HFFc6 (cell line): ENCODE measurements at regions not wholly inside any gene's neighbourhood (a gene's known extent, or its start where the extent isn't known, plus 50 kb on each side); places are given as distances from the start of the nearest gene placed in this dataset.

Source experiments
- DNase-seq: peaks from one replicate; pipeline ENCODE4 v3.0.0-alpha.2; 2018
- H3K27ac Mint-ChIP-seq: 2 replicates; pipeline ENCODE4 v1.8.0; 2020; ENCODE audit warnings: mild to moderate bottlenecking, mixed read lengths
- H3K27me3 Mint-ChIP-seq: 2 replicates; pipeline ENCODE4 v1.8.0; 2021; ENCODE audit warnings: mild to moderate bottlenecking, moderate library complexity, mixed read lengths; ENCODE audit not compliant: insufficient read depth
- H3K36me3 Mint-ChIP-seq: 2 replicates; pipeline ENCODE4 v1.8.0; 2021; ENCODE audit warnings: low read depth, mixed read lengths
- H3K4me1 Mint-ChIP-seq: 2 replicates; pipeline ENCODE4 v1.8.0; 2020; ENCODE audit warnings: low read depth, mixed read lengths
- H3K4me3 Mint-ChIP-seq: 2 replicates; pipeline ENCODE4 v1.8.0; 2020; ENCODE audit warnings: mild to moderate bottlenecking, moderate library complexity, mixed read lengths
- H3K9me3 Mint-ChIP-seq: 2 replicates; pipeline ENCODE4 v1.8.0; 2020; ENCODE audit warnings: mild to moderate bottlenecking, mixed read lengths
- TF ChIP-seq, protein P1 (sequence below): fragments of 200-600 bp; sonication (generic); IDR thresholded peaks from 2 replicates; pipeline ENCODE4 v1.5.0; 2021; ENCODE audit warnings: antibody characterized with exemption, mild to moderate bottlenecking

DNA sequence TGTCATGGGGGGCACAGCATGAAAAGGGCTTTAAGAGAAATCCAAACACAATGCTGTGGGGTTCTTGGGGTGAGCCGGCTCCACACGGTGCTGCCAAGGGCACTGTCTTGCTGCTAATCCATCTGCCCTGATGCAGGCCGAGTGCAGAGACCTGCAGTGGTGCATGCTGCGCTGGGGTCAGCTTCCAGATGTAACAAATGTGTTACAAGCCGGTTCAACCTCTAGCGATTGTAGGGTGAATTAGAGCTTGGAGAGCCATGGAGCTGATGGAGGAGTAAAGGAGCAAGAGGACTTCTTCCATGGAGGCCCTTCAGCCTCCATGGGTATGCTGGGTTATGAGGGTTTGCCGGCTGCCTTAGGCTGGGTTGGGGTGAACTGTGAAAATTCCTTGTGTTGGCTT lies 402.3 kb downstream of the TYW1 start:
- Mint-ChIP-seq H3K36me3 (no peaks in the 10 kb centered on the region), H3K27ac (no peak overlapping the region), H3K27me3 (peaks cover 2% of the 10 kb centered on the region; the same call in 1 of the 2 replicates), H3K4me1 (no peaks in the 10 kb centered on the region), H3K4me3 (no peak overlapping the region), H3K9me3 (no peaks in the 10 kb centered on the region)
- no peak for DNase-seq
- TF ChIP-seq, protein P1, sequence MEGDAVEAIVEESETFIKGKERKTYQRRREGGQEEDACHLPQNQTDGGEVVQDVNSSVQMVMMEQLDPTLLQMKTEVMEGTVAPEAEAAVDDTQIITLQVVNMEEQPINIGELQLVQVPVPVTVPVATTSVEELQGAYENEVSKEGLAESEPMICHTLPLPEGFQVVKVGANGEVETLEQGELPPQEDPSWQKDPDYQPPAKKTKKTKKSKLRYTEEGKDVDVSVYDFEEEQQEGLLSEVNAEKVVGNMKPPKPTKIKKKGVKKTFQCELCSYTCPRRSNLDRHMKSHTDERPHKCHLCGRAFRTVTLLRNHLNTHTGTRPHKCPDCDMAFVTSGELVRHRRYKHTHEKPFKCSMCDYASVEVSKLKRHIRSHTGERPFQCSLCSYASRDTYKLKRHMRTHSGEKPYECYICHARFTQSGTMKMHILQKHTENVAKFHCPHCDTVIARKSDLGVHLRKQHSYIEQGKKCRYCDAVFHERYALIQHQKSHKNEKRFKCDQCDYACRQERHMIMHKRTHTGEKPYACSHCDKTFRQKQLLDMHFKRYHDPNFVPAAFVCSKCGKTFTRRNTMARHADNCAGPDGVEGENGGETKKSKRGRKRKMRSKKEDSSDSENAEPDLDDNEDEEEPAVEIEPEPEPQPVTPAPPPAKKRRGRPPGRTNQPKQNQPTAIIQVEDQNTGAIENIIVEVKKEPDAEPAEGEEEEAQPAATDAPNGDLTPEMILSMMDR, result no peak

DNA sequence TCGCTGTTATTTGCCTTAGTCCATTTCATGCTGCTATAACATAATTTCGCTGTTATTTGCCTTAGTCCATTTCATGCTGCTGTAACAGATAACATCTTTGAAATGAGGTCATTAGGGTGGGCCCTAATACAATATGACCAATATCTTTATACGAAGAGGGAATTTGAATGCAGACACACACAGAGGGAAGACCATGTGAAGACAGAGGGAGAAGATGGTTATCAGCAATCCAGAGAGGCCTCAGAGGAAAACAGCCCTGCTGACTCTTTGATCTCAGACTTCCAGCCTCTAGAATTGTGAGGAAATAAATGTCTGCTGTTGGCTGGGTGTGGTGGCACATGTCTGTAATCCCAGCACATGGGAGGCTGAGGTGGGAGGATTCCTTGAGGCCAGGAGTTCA lies 404.9 kb downstream of the TYW1 start:
- H3K4me1 Mint-ChIP-seq, result no peaks in the 10 kb centered on the region
- no peak overlapping the region for H3K4me3 Mint-ChIP-seq
- TF ChIP-seq, protein P1, result no peak
- no peaks in the 10 kb centered on the region for H3K9me3 Mint-ChIP-seq
- no peak for DNase-seq
- H3K36me3 Mint-ChIP-seq, result no peaks in the 10 kb centered on the region
- H3K27ac Mint-ChIP-seq, result no peak overlapping the region
- H3K27me3 Mint-ChIP-seq, result no peaks in the 10 kb centered on the region

DNA sequence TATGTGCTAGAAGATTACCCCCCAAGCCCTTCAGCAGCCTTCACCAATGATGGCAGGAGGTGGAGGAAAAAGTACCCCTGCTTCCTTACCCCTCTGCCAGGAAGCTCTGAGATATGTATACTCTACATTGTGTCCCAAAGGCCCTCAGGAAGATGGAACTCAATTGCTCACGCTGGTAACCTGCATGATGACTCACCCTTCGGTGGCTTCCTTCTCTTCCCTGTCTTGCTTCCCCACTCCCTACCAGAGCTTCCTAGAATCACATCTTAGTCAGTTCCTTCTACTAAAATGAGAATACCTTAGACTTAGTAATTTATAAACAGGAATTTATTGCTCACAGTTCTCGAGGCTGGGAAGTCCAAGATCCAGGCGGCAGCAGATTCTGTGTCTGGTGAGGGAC lies 405.6 kb downstream of the TYW1 start:
- Mint-ChIP-seq H3K27ac (no peak overlapping the region), H3K36me3 (no peaks in the 10 kb centered on the region), H3K4me3 (no peak overlapping the region), H3K27me3 (no peaks in the 10 kb centered on the region), H3K9me3 (no peaks in the 10 kb centered on the region), H3K4me1 (no peaks in the 10 kb centered on the region)
- TF ChIP-seq, protein P1, result no peak
- no peak for DNase-seq

GRCh38 chr7:67406976-67407375 lies 410.3 kb downstream of the TYW1 start:
- no peaks in the 10 kb centered on the region for H3K27me3 Mint-ChIP-seq
- no peaks in the 10 kb centered on the region for H3K9me3 Mint-ChIP-seq
- no peak overlapping the region for H3K4me3 Mint-ChIP-seq
- no peak for DNase-seq
- H3K4me1 Mint-ChIP-seq, result no peaks in the 10 kb centered on the region
- no peaks in the 10 kb centered on the region for H3K36me3 Mint-ChIP-seq
- H3K27ac Mint-ChIP-seq, result no peak overlapping the region
- TF ChIP-seq, protein P1, result no peak

- no peak overlapping the region for H3K27ac Mint-ChIP-seq
- H3K4me3 Mint-ChIP-seq, result no peak overlapping the region
- H3K4me1 Mint-ChIP-seq, result no peaks in the 10 kb centered on the region
These were observed 410.9 kb downstream of the TYW1 start for GRCh38 chr7:67407392-67408071.

More at GRCh38 chr7:67407392-67408071, 410.9 kb downstream of the TYW1 start:
- no peak for DNase-seq
- no peaks in the 10 kb centered on the region for H3K9me3 Mint-ChIP-seq
- TF ChIP-seq, protein P1, result no peak
- H3K27me3 Mint-ChIP-seq, result no peaks in the 10 kb centered on the region
- H3K36me3 Mint-ChIP-seq, result no peaks in the 10 kb centered on the region
